GM19351 (cell line): ENCODE measurements at regions not wholly inside any gene's neighbourhood (a gene's known extent, or its start where the extent isn't known, plus 50 kb on each side); places are given as distances from the start of the nearest gene placed in this dataset.
"Not testable (repeated sequence)": the region's sequence is repeated elsewhere in the genome, so short reads cannot be mapped to it uniquely, and the experiment has no call there.

ENCODE experiments used
- ATAC-seq: cut with Tn5 transposase; IDR thresholded peaks from one replicate; pipeline ENCODE4 v1.9.1; 2021; ENCODE audit warnings: mild to moderate bottlenecking, moderate library complexity; ENCODE audit not compliant: unreplicated experiment

DNA sequence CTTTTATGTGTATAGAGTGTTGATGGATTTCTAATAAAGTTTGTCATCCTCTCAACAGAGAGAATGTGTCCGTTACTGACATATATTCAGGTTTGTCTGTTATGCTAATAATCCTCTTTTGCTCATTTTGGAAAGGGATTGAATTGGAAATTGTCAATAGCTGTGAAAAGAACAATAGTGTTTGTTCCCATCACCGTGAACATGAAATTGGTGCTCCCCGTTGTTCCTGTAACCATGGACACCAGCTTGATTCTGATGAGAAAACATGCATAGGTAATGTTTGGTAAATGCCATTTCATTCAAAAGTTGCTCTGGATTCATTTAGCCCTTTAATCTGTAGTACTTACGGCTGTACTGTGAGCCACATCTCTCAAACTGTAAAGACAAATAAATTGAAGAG lies 707.0 kb upstream of the GOLIM4 start:
- ATAC-seq, result no peak

DNA sequence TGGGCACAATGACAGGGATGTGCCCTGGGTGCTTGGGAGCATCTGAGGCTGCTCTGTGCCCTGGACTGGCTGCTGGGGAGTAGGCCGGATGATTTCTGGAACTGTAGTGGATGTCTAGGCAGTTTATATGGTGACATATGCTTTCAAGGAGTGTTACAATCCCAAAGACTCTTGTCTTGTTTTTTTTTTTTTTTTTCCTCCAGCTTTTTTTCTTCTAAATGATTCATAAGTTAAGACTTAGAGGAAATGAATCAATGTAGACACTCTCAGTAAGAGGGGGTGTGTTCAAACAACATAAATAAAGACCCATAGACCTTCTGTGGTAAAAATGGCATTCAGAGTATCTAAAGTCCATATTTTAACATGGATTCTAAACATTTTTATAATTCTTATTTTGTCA lies 706.1 kb upstream of the GOLIM4 start:
- ATAC-seq, result no peak

GRCh38 chr3:168796339-168796738 lies 700.6 kb upstream of the GOLIM4 start:
- no peak for ATAC-seq

GRCh38 chr3:168794427-168794826 lies 698.7 kb upstream of the GOLIM4 start:
- no peak for ATAC-seq

DNA sequence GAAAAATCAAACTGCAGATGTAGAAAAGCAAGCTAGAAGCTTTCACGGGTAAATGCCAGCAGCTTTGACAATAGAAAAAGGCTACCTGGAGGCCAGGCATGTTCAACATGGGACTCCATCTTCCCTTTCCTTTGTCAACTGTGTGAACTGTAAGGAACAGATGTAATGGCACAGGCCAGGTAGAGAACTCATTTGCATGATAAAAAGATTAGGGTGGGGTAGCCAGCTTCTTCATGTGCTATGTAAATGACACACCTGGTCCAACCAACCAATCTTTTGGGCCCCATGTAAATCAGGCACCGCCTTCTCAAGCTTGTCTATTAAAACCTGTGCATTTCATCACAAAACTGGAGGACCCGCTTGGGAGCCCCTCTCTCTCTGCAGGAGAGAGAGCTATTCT lies 686.5 kb upstream of the GOLIM4 start:
- no peak for ATAC-seq

DNA sequence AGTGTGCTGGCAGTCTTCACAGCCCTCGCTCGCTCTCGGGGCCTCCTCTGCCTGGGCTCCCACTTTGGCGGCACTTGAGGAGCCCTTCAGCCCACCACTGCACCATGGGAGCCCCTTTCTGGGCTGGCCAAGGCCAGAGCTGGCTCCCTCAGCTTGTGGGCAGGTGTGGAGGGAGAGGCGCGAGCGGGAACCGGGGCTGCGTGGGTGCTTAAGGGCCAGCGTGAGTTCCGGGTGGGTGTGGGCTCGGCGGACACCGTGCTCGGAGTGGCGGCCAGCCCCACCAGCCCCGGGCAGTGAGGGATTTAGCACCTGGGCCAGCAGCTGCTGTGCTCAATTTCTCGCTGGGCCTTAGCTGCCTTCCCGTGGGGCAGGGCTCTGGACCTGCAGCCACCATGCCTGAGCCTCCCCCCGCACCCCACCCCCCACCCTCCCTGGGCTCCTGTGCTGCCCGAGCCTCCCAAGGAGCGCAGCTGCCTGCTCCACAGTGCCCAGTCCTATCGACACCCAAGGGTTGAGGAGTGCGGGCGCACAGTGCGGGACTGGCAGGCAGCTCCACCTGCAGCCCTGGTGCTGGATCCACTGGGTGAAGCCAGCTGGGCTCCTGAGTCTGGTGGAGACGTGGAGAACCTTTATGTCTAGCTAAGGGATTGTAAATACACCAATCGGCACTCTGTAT lies 684.4 kb upstream of the GOLIM4 start:
- not testable (repeated sequence) for ATAC-seq

DNA sequence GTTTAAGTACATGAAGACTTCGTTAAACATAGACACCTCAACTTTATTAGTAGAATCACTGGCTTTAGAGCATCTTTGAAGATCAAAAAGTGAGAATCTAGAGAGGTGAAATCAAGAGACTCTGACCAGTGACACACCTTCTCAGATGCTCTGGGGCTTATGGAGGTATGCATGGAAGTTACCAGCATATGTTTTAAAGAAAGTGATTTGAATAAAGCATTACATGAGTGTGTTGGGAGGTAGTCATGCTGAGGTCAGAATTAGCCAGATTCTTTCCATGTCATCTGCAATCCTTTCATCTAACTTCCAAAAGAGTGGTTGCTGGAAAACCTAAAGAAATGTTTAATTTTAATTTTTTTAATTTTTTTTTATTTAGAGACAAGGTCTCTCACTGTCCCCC lies 658.0 kb upstream of the GOLIM4 start:
- ATAC-seq, result no peak

- ATAC-seq, result no peak
Measured at GRCh38 chr3:168752339-168752738, 656.6 kb upstream of the GOLIM4 start.

DNA sequence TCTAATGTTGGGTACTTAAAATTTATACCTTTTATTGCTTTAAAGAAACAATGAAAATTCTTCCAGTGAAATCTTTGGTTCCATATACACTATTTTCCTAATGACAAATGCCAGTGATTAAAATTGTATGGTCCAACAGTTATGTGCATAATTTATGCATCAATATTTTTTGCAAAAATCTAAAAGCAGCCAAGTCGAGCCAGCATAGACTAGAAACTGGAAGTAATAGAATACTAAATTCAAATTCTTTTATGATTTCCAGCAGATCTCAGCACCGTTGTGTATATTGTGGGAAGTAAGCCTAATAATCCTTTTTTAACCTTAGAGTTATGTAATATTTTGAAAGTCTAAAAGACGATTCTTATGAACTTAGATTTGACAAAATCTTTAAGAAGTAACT lies 652.0 kb upstream of the GOLIM4 start:
- ATAC-seq, result no peak

GRCh38 chr3:168738527-168739325 lies 643.0 kb upstream of the GOLIM4 start:
- no peak for ATAC-seq

DNA sequence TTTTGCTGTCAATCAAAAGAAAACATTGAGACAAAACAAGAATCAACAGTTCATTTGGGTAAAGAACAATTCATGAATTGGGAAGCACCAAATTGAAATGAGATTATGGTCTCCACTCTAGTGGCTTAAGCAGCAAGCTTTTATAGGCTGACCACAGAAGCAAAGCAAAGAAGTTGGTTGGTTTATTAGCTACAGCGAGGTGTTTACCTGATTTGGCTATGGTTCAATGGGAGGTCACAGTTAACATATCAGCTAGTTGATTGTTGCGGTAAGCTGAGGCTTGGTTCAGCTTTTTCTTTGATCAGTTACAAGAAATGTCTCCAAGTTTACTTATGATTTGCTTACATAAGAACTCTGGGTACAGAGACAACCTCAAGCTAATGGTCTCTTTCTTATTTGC lies 640.5 kb upstream of the GOLIM4 start:
- no peak for ATAC-seq

DNA sequence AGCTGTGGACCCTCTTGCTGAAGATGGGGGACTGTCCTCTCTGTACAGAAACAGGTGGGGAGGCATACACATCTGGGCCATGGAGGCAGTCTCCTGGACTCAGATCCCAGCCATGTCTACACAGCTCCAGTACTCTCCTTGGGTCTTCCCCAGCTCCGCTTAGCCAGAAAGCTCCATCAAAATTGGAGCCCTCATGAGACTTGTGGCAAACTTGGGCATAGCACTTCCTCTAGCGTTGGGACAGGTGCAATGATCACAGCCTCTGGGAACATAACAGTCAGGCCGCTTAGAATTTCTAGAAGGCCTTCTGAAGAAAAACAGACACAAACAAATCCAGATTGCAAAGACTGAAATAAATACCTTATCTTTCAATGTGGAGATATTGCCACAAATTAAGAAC lies 634.3 kb upstream of the GOLIM4 start:
- no peak for ATAC-seq

- ATAC-seq, result no peak
Measured at GRCh38 chr3:168722091-168722490, 626.4 kb upstream of the GOLIM4 start.

DNA sequence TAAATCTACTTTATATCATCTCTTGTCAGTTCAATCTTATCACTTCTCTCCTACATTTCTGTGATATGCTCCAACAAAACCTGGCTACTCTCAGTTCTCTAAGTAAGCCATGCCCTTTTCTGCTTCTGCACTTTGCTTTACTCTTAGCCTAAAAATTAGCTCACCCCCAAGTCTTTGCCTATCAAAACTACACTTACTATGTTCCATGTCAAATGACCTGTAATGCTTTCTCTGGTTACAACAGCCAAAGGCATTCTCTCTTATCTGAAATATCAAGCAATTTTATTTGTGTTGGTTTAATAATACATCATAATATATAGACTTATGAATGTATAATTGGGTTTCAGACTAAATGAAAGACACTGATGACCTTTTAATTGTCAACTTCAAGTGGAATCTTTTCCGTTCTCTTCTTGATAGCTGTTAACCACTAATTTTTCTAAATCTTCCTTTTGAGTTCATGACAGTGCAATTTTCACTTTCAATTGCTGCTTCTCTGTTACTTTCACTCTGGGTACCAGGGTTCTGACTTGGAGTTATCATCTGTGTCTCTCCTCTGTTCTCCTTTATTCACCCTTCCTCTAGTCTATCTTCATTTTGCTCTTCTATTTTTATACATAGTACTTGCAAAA lies 619.0 kb upstream of the GOLIM4 start:
- ATAC-seq, result peak; percentile 97

DNA sequence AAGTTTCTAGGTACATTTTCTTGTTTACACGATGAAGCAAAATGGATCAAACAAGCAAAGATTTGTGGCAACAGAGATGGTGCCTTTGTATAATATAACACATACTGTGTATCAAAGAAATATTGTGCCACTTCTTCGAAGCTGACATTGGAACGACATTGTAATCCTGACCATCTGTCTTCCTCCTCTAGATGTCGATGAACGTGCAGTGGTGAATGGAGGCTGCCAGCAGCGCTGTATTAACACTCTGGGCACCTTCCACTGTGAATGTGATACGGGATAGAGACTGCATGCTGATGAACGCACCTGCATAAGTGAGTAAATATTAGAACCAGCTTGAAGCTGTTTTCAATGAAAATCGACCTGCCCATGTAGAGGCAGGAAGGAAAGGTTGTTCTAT lies 613.3 kb upstream of the GOLIM4 start:
- no peak for ATAC-seq

GRCh38 chr3:168707900-168708299 lies 612.2 kb upstream of the GOLIM4 start:
- peak; percentile 87 for ATAC-seq

DNA sequence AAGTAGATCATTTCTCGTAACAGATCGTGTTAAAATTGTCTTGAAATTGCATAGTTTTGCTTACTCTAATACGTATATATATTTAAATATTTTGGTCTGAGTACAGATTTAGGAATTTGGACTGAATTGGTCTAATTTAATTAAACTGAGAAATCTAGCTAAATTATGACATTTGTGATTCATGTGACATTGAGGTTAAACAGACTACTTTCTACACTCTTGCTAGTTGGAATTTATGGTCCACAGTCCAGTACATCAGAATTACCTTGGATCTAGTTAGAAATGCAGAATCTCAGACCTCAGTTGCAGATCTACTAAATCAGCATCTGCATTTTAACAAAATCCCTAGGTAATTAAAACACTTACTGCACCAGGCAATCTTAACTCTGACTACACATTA lies 609.7 kb upstream of the GOLIM4 start:
- no peak for ATAC-seq

GRCh38 chr3:168696051-168696450 lies 600.3 kb upstream of the GOLIM4 start:
- ATAC-seq, result no peak

- ATAC-seq, result no peak
Measured at GRCh38 chr3:168693870-168694269, 598.1 kb upstream of the GOLIM4 start.

- ATAC-seq, result no peak
Measured at GRCh38 chr3:168688267-168688666, 592.5 kb upstream of the GOLIM4 start.

GRCh38 chr3:168684519-168684918 lies 588.8 kb upstream of the GOLIM4 start:
- ATAC-seq, result no peak

DNA sequence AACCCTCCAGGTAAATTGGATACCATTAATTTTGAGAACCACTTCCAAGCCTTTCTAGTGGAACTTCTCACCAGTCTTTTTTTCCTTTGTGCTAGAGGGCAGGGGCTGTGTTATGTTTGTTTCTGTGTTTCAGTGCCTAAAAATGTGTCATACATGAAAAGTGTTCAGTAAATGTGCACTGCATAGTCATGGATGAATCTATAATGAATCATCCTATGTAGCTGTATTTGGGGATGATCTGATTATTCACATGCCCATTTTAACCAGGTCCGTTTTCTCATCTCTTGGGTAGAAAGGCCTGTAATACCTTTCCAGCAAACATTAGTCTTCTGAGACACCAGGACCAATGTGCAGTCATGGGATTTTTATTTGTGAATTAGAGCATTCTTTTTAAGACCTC lies 583.0 kb upstream of the GOLIM4 start:
- no peak for ATAC-seq
